GM12891 (cell line): ENCODE measurements at regions not wholly inside any gene's neighbourhood (a gene's known extent, or its start where the extent isn't known, plus 50 kb on each side); places are given as distances from the start of the nearest gene placed in this dataset.

Experiments used
- POLR2A ChIP-seq: IDR thresholded peaks from 2 replicates; pipeline ENCODE4 v1.6.1; 2011; ENCODE audit warnings: low read depth, low read length, control low read depth
- POLR2AphosphoS5 ChIP-seq: IDR thresholded peaks from 2 replicates; pipeline ENCODE4 v1.6.1; 2011; ENCODE audit warnings: low read depth, low read length, control low read depth
- POU2F2 ChIP-seq: IDR thresholded peaks from 2 replicates; pipeline ENCODE4 v1.6.1; 2011; ENCODE audit warnings: low read depth, mild to moderate bottlenecking, control low read depth, low read length, moderate library complexity
- SPI1 ChIP-seq: IDR thresholded peaks from 2 replicates; pipeline ENCODE4 v1.6.1; 2011; ENCODE audit warnings: low read depth, low read length, control low read depth
- TAF1 ChIP-seq: IDR thresholded peaks from 2 replicates; pipeline ENCODE4 v1.6.1; 2011; ENCODE audit warnings: low read depth, low read length, control low read depth

DNA sequence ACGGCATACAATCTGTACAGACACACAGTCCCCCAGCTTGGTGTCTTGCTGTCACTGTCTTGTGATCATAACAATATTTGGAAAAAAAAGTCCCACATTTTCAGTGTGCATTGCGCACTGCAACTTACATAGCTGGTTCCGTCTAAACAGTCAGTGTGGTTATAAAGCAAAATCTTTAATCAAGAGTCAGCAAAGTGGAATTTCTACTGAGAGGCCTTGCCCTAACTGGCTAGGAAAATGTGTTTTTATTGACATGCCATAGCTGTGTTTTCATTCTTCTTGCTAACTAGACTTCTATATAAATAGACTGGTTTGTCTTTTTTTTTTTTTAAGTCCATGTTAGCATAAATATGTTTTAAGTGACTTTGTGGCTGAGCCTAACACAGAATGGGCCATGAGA lies 174.8 kb downstream of the POLR2M start:
- TF ChIP-seq POLR2A (no peak), TAF1 (no peak), POU2F2 (no peak), POLR2AphosphoS5 (no peak), SPI1 (no peak)
